ENCODE measurements at regions not wholly inside any gene's neighbourhood (a gene's known extent, or its start where the extent isn't known, plus 50 kb on each side); places are given as distances from the start of the nearest gene placed in this dataset.

DNA sequence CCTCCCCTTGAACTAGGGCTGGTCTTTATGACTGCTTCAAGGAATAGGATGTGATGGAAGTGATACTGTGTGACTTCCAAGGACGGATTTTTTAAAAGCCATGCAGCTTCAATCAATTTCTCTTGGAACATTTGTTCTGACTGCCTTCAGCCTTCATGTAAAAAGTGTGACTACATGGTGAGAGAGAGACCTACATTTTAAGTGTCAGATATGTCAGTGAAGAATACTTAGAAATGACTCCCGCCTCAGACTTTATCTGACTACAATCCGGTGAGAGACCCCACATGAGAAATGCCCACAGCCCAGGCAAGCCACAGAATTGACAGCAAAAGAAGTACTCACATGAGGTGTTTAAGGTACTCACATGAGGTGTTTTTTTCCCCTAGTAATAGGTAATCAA, 295.3 kb downstream of the KCNC2 start:
- TF ChIP-seq, protein P1, sequence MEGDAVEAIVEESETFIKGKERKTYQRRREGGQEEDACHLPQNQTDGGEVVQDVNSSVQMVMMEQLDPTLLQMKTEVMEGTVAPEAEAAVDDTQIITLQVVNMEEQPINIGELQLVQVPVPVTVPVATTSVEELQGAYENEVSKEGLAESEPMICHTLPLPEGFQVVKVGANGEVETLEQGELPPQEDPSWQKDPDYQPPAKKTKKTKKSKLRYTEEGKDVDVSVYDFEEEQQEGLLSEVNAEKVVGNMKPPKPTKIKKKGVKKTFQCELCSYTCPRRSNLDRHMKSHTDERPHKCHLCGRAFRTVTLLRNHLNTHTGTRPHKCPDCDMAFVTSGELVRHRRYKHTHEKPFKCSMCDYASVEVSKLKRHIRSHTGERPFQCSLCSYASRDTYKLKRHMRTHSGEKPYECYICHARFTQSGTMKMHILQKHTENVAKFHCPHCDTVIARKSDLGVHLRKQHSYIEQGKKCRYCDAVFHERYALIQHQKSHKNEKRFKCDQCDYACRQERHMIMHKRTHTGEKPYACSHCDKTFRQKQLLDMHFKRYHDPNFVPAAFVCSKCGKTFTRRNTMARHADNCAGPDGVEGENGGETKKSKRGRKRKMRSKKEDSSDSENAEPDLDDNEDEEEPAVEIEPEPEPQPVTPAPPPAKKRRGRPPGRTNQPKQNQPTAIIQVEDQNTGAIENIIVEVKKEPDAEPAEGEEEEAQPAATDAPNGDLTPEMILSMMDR (IDR thresholded peaks at IDR 0.05), result no peak
- TF ChIP-seq POLR2A (IDR thresholded peaks at IDR 0.05), result no peak
- TF ChIP-seq EP300 (IDR thresholded peaks at IDR 0.05), result no peak

Data from sigmoid colon (tissue), 4 donors.